ENCODE measurements at regions not wholly inside any gene's neighbourhood (a gene's known extent, or its start where the extent isn't known, plus 50 kb on each side); places are given as distances from the start of the nearest gene placed in this dataset.

GRCh38 chr6:1491025-1491424, 101.6 kb downstream of the FOXF2 start:
- TF ChIP-seq CTCF (conservative IDR thresholded peaks at IDR 0.05; ENCODE audit: low read length): no peak
- TF ChIP-seq EZH2phosphoT487 (IDR thresholded peaks at IDR 0.05; ENCODE audit: borderline replicate concordance, low read depth, low read length): no peak
